GM12865 (cell line): ENCODE measurements at regions not wholly inside any gene's neighbourhood (a gene's known extent, or its start where the extent isn't known, plus 50 kb on each side); places are given as distances from the start of the nearest gene placed in this dataset.

Source experiments
- DNase-seq: peaks from one replicate; pipeline ENCODE4 v3.0.0; 2010; ENCODE audit warnings: low read depth
- H3K4me3 ChIP-seq: 2 replicates; pipeline ENCODE4 v1.5.1; 2011; ENCODE audit warnings: mild to moderate bottlenecking, low read depth, low read length, control low read depth
- CTCF ChIP-seq: IDR thresholded peaks from 2 replicates; pipeline ENCODE4 v1.5.1; 2011; ENCODE audit warnings: low read length, control low read depth, low read depth, inconsistent platforms; ENCODE audit not compliant: insufficient read depth; ENCODE audit errors: missing control alignments

- no peak overlapping the region for H3K4me3 ChIP-seq
- no peak for TF ChIP-seq CTCF
- DNase-seq, result no peak
Observed at GRCh38 chr1:229136822-229137221, 134.1 kb upstream of the RAB4A start.

GRCh38 chr1:229137271-229137670 lies 133.6 kb upstream of the RAB4A start:
- no peak for TF ChIP-seq CTCF
- no peak overlapping the region for H3K4me3 ChIP-seq
- DNase-seq, result no peak

GRCh38 chr1:229138058-229138457 lies 132.9 kb upstream of the RAB4A start:
- DNase-seq, result no peak
- H3K4me3 ChIP-seq, result no peak overlapping the region

GRCh38 chr1:229139331-229140118 lies 131.4 kb upstream of the RAB4A start:
- TF ChIP-seq CTCF, result no peak
- H3K4me3 ChIP-seq, result no peak overlapping the region; the same call in 1 of the 2 replicates
- peak; percentile 73 for DNase-seq

More at GRCh38 chr1:229138058-229138457, 132.9 kb upstream of the RAB4A start:
- TF ChIP-seq CTCF, result no peak

GRCh38 chr1:229140119-229140396 lies 130.9 kb upstream of the RAB4A start:
- TF ChIP-seq CTCF, result no peak
- no peak for DNase-seq
- no peak overlapping the region for H3K4me3 ChIP-seq

DNA sequence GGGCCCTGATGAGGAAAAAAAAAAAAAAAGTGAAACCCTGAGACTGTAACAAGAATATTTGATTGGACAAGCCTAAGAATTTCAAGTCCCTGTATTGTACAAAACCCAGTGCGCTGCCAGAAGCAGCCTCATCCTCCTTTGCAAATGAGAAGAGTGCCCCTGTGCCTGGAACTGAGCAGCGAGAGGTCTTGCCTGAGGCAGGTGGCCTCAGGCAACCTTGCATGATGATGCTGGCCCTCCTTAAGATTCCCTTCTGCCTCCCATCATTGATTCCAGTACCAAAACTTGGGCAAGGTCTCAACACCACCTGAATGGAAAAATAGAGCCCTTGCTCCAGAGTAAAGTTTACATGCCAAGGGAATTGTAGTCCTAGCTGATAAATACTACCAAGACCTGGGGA lies 129.6 kb upstream of the RAB4A start:
- no peak overlapping the region for H3K4me3 ChIP-seq
- no peak for TF ChIP-seq CTCF

More for the DNA sequence above, 129.6 kb upstream of the RAB4A start:
- DNase-seq, result no peak
